ENCODE measurements at regions not wholly inside any gene's neighbourhood (a gene's known extent, or its start where the extent isn't known, plus 50 kb on each side); places are given as distances from the start of the nearest gene placed in this dataset.

- DNase-seq (ENCODE audit: low read depth), result no peak
- in situ Hi-C loops (cut with HindIII; ENCODE audit: low pct_unique_long_range_greater_than_20kb, low sequenced_read_pairs), result no loop called here
These were observed 130.5 kb downstream of the TTLL2 start for GRCh38 chr6:167455371-167455770.

GRCh38 chr6:167462514-167463312, 137.8 kb downstream of the TTLL2 start:
- no peak for DNase-seq (ENCODE audit: low read depth)
- in situ Hi-C loops (cut with HindIII; ENCODE audit: low pct_unique_long_range_greater_than_20kb, low sequenced_read_pairs), result no loop called here

GRCh38 chr6:167464177-167464576, 139.3 kb downstream of the TTLL2 start:
- in situ Hi-C loops (cut with HindIII; ENCODE audit: low pct_unique_long_range_greater_than_20kb, low sequenced_read_pairs), result no loop called here
- DNase-seq (ENCODE audit: low read depth), result no peak

DNA sequence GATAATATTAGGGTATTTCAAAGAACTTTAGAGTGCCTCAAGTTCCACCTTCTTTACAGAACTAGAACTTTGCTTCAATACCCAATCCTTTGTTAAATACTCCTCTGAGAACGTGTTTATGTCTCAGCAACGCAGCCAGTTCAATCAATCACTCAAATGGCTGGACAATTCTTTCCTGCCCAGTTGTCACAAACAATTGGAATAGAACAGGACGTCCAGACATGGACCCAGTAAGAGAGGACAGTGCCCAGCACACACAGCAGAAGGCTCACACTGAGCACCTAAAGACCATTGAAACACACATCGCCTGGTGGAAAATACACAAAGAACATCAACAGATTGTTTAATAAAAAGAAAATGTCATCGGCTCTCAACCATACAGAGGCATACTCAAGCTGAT, 140.6 kb downstream of the TTLL2 start:
- no peak for DNase-seq (ENCODE audit: low read depth)
- in situ Hi-C loops (cut with HindIII; ENCODE audit: low pct_unique_long_range_greater_than_20kb, low sequenced_read_pairs), result no loop called here

DNA sequence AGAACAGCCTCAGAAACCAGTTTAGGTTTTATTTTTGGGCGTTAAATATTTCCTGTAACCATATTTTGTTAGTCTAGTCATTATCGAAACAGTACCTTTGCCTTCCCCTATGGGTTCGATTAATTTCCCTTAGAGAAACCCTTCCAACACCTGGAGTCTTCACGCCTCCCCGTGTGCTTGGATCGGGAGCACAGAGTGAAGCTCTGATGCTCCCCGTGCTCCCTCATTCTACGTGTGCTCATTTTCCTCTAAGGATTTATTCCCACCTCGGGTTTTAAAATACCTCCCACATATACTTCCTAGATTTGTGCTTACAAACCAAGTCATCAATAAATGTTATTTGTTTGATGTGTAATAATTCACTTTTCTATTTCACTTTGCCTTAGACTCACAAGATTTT, 142.4 kb downstream of the TTLL2 start:
- in situ Hi-C loops (cut with HindIII; ENCODE audit: low pct_unique_long_range_greater_than_20kb, low sequenced_read_pairs), result no loop called here

DNA sequence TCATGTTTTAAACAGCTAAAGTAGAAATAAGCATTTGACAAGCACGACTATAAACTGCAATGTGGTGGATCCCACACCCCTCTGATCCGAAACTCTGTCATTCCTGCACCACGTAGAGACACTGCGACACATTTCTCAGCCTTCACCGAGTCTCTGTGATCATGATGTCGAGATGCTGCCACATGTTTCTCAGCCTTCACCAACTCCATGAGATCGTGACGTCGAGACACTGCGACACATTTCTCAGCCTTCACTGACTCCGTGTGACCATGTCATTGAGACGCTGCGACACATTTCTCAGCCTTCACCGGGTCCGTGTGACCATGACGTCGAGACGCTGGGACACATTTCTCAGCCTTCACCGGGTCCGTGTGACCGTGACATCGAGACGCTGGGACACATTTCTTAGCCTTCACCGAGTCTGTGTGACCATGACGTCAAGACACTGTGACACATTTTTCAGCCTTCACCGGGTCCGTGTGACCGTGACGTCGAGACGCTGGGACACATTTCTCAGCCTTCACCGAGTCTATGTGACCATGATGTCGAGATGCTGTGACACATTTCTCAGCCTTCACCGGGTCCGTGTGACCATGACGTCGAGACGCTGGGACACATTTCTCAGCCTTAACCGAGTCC, 143.0 kb downstream of the TTLL2 start:
- DNase-seq (ENCODE audit: low read depth), result no peak
- in situ Hi-C loops (cut with HindIII; ENCODE audit: low pct_unique_long_range_greater_than_20kb, low sequenced_read_pairs), result no loop called here

More for the DNA sequence above, 142.4 kb downstream of the TTLL2 start:
- DNase-seq (ENCODE audit: low read depth), result no peak

DNA sequence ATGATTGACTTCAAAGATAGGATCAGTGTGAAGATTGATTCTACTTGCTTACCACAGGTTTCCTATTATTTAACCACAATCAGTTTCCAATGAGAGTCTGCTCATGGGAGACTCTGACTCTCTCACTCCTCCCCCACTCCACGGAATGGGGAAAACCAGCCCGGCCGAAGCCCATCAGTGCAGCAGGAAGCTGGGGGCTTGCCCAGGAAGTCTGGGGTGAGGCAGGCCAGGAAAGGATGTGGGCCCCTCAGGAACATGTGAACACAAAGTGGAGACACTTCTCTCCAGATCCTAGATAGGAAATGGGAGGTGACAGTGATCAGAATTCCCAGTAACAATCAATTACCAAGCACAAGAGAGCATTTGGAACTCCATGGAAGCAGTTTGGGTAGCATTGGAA, 144.2 kb downstream of the TTLL2 start:
- DNase-seq (ENCODE audit: low read depth), result no peak
- in situ Hi-C loops (cut with HindIII; ENCODE audit: low pct_unique_long_range_greater_than_20kb, low sequenced_read_pairs), result no loop called here

GRCh38 chr6:167469672-167470071, 144.8 kb downstream of the TTLL2 start:
- DNase-seq (ENCODE audit: low read depth), result no peak
- in situ Hi-C loops (cut with HindIII; ENCODE audit: low pct_unique_long_range_greater_than_20kb, low sequenced_read_pairs), result no loop called here

DNA sequence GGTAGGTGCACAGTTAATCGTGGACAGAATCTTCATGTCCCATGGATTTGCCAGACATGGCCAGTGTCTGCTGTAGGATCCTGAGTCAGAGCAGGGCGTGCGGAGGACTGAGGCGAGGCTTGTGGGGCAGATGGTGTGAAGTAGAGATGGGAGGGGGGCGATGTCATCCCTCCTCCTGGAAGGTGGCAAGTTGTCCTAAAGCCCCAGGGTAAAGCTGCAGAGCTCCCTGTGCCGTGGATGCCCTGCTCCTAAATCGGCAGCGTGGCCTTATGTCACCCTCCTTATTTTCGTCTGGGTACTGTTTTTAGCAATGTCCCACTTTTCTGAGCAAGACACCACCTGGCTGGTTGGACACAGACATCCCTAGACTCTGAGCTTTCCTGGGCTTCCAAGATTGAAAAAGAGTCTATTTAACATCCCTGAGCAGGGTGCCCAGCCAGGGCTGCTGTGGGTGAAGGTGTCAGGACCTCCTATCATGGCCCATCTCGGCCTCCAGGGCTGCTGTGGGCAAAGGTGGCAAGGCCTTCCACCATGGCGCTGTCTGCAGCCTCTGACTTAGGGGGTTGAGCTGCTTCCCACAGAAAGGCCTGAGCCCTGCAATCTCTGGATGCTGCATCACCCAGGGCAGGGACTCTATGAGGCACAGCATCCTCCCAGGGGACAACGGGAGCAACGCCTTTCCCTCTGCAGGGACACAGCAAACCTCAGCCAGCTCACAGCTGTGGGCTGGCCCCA, 145.4 kb downstream of the TTLL2 start:
- no peak for DNase-seq (ENCODE audit: low read depth)
- in situ Hi-C loops (cut with HindIII; ENCODE audit: low pct_unique_long_range_greater_than_20kb, low sequenced_read_pairs), result no loop called here

DNA sequence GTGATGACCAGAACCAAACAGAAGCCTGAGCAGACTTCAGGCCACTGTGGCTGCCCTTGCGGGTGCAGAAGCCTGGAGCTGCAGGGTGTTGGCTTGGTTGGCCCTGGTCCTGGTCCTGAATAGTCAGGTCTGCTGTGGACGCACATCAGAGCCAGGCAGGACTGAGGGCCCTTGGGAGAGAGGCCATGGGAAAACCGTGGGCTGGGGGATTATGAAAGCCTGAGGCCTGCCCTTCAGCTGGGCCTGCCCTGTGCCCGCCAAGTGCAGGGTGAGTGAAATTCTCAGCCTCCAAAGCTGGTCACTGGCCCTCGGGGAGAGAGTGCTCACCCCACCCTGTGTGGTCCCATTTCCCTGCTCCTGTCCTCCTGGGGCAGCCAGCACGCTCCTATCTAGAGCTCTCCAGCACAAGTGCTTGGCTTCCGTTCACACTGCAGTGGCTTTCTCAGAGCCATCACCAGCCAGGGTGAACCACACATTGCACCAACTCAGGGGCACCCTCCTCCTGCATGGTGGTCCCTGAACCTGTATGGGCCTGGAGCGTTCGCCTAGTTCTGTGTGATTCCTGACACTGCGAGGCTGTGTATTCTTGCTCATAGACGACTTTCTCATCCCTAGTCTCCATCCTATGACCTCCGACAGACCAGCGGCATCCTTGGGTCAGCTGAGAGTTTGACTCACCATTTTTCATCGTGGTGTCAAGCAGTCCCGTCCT, 146.1 kb downstream of the TTLL2 start:
- no peak for DNase-seq (ENCODE audit: low read depth)
- in situ Hi-C loops (cut with HindIII; ENCODE audit: low pct_unique_long_range_greater_than_20kb, low sequenced_read_pairs), result no loop called here

- DNase-seq (ENCODE audit: low read depth), result no peak
- in situ Hi-C loops (cut with HindIII; ENCODE audit: low pct_unique_long_range_greater_than_20kb, low sequenced_read_pairs), result no loop called here
These were observed 146.7 kb downstream of the TTLL2 start for GRCh38 chr6:167471548-167471930.

DNA sequence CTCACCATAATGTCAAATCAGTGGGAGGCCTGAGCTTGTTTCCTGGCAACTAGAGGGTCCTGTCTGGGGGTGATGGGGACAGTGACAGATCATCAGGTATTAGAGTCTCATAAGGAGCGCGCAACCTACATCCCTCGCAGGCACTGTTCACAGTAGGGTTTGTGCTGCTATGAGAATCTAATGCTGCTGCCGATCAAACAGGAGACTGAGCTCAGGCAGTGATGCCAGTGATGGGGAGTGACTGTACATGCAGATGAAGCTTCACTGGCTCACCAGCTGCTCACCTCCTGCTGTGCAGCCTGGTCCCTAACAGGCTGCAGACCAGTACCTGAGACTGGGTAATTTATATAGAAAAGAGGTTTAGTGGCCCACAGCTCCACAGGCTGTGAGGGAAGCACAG, 147.3 kb downstream of the TTLL2 start:
- no peak for DNase-seq (ENCODE audit: low read depth)
- in situ Hi-C loops (cut with HindIII; ENCODE audit: low pct_unique_long_range_greater_than_20kb, low sequenced_read_pairs), result no loop called here

- no peak for DNase-seq (ENCODE audit: low read depth)
- in situ Hi-C loops (cut with HindIII; ENCODE audit: low pct_unique_long_range_greater_than_20kb, low sequenced_read_pairs), result no loop called here
These were observed 148.0 kb downstream of the TTLL2 start for GRCh38 chr6:167472880-167473279.

GRCh38 chr6:167474171-167474570, 149.3 kb downstream of the TTLL2 start:
- in situ Hi-C loops (cut with HindIII; ENCODE audit: low pct_unique_long_range_greater_than_20kb, low sequenced_read_pairs), result no loop called here

DNA sequence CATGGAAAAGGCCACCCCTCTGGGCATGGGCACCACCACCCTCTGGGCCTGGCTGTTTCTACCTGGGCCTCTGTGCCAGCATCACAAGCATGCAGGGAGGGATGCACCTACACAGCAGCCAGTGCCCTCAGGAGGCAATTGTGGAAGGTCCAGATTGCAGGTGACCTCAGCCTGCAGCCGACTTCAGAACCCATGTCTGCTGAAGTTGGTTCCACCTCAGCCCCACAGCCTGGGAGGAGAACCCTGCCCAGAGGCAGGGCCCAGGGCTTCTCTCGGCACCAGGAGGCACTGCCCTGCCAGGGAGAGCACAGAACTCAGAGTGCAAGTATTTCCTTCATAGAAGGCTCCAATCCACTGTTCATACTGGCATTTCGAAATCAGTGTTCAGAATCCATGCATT, 149.8 kb downstream of the TTLL2 start:
- in situ Hi-C loops (cut with HindIII; ENCODE audit: low pct_unique_long_range_greater_than_20kb, low sequenced_read_pairs), result no loop called here
- no peak for DNase-seq (ENCODE audit: low read depth)

More at GRCh38 chr6:167474171-167474570, 149.3 kb downstream of the TTLL2 start:
- DNase-seq (ENCODE audit: low read depth), result no peak

DNA sequence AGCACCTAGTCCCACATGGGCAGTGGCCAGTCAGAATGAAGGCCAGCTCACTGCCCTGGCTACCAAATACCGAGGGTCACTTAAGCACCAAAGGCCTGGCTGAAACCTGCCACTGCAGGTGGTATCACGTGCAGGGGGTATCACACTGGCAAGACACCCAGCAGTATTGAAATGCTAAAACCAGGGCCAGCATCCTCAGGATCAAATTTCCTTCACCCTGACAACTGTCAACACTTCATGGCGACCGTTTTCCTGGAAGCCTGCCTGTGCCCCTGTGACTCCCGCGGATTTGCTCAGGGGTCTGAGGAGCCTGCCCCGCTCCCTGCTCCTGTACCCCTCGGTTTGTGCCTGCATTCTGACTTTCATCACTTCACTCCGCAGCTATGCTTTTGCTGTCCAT, 151.1 kb downstream of the TTLL2 start:
- in situ Hi-C loops (cut with HindIII; ENCODE audit: low pct_unique_long_range_greater_than_20kb, low sequenced_read_pairs), result no loop called here
- DNase-seq (ENCODE audit: low read depth), result no peak

- DNase-seq (ENCODE audit: low read depth), result no peak
- in situ Hi-C loops (cut with HindIII; ENCODE audit: low pct_unique_long_range_greater_than_20kb, low sequenced_read_pairs), result no loop called here
These were observed 152.1 kb downstream of the TTLL2 start for GRCh38 chr6:167476844-167477595.

- in situ Hi-C loops (cut with HindIII; ENCODE audit: low pct_unique_long_range_greater_than_20kb, low sequenced_read_pairs), result no loop called here
- no peak for DNase-seq (ENCODE audit: low read depth)
These were observed 152.8 kb downstream of the TTLL2 start for GRCh38 chr6:167477688-167478087.
